ENCODE measurements at regions not wholly inside any gene's neighbourhood (a gene's known extent, or its start where the extent isn't known, plus 50 kb on each side); places are given as distances from the start of the nearest gene placed in this dataset.

- no peaks in the 10 kb centered on the region for H3K9me3 ChIP-seq
- no peaks in the 10 kb centered on the region for H3K36me3 ChIP-seq
- peaks cover 13% of the 10 kb centered on the region for H3K4me1 ChIP-seq
- H3K27me3 ChIP-seq, result no peaks in the 10 kb centered on the region
- DNase-seq, result no peak
- H3K4me3 ChIP-seq (ENCODE audit: low read depth, low read length), result no peak overlapping the region
- no peak for TF ChIP-seq CTCF (IDR thresholded peaks at IDR 0.05; ENCODE audit: low read depth, low read length)
These were observed 200.1 kb upstream of the FRMD6 start for GRCh38 chr14:51451561-51451960.

GRCh38 chr14:51453869-51454268 is 197.8 kb upstream of the FRMD6 start:
- no peaks in the 10 kb centered on the region for H3K9me3 ChIP-seq

GRCh38 chr14:51454351-51454750 is 197.4 kb upstream of the FRMD6 start:
- no peak overlapping the region for H3K4me3 ChIP-seq (ENCODE audit: low read depth, low read length)
- DNase-seq, result no peak
- no peak for TF ChIP-seq CTCF (IDR thresholded peaks at IDR 0.05; ENCODE audit: low read depth, low read length)

More at GRCh38 chr14:51453869-51454268, 197.8 kb upstream of the FRMD6 start:
- H3K4me1 ChIP-seq, result peaks cover 7% of the 10 kb centered on the region
- DNase-seq, result no peak
- H3K4me3 ChIP-seq (ENCODE audit: low read depth, low read length), result no peak overlapping the region
- no peaks in the 10 kb centered on the region for H3K36me3 ChIP-seq
- TF ChIP-seq CTCF (IDR thresholded peaks at IDR 0.05; ENCODE audit: low read depth, low read length), result no peak
- no peaks in the 10 kb centered on the region for H3K27me3 ChIP-seq

GRCh38 chr14:51455041-51455835 is 196.5 kb upstream of the FRMD6 start:
- Histone ChIP-seq H3K4me1 (no peaks in the 10 kb centered on the region), H3K9me3 (no peaks in the 10 kb centered on the region), H3K36me3 (no peaks in the 10 kb centered on the region), H3K27me3 (no peaks in the 10 kb centered on the region), H3K4me3 (ENCODE audit: low read depth, low read length) (no peak overlapping the region)
- DNase-seq, result no peak
- no peak for TF ChIP-seq CTCF (IDR thresholded peaks at IDR 0.05; ENCODE audit: low read depth, low read length)

More at GRCh38 chr14:51454351-51454750, 197.4 kb upstream of the FRMD6 start:
- H3K27me3 ChIP-seq, result no peaks in the 10 kb centered on the region
- no peaks in the 10 kb centered on the region for H3K36me3 ChIP-seq
- peaks cover 2% of the 10 kb centered on the region for H3K4me1 ChIP-seq
- H3K9me3 ChIP-seq, result no peaks in the 10 kb centered on the region

- Histone ChIP-seq H3K36me3 (no peaks in the 10 kb centered on the region), H3K4me3 (ENCODE audit: low read depth, low read length) (no peak overlapping the region), H3K9me3 (no peaks in the 10 kb centered on the region), H3K4me1 (no peaks in the 10 kb centered on the region), H3K27me3 (no peaks in the 10 kb centered on the region)
- no peak for TF ChIP-seq CTCF (IDR thresholded peaks at IDR 0.05; ENCODE audit: low read depth, low read length)
- no peak for DNase-seq
These were observed 193.7 kb upstream of the FRMD6 start for GRCh38 chr14:51457843-51458562.

GRCh38 chr14:51458563-51458955 is 193.2 kb upstream of the FRMD6 start:
- DNase-seq, result no peak
- no peak overlapping the region for H3K4me3 ChIP-seq (ENCODE audit: low read depth, low read length)
- no peaks in the 10 kb centered on the region for H3K4me1 ChIP-seq
- no peak for TF ChIP-seq CTCF (IDR thresholded peaks at IDR 0.05; ENCODE audit: low read depth, low read length)
- H3K9me3 ChIP-seq, result no peaks in the 10 kb centered on the region
- no peaks in the 10 kb centered on the region for H3K27me3 ChIP-seq
- H3K36me3 ChIP-seq, result no peaks in the 10 kb centered on the region

Measured in BE2C (cell line).